Transverse colon (tissue), 4 donors: ENCODE measurements at regions not wholly inside any gene's neighbourhood (a gene's known extent, or its start where the extent isn't known, plus 50 kb on each side); places are given as distances from the start of the nearest gene placed in this dataset.

ENCODE experiments used
- EP300 ChIP-seq: sonication (generic); formaldehyde crosslinking; IDR thresholded peaks from one replicate; pipeline ENCODE4 v1.6.1; 2017; ENCODE audit warnings: antibody characterized with exemption, low read depth
- POLR2A ChIP-seq: fragments of 450-650 bp; IDR thresholded peaks from one replicate; pipeline ENCODE4 v1.6.1; 2016; ENCODE audit warnings: antibody characterized with exemption, mild to moderate bottlenecking, moderate library complexity
- POLR2AphosphoS5 ChIP-seq, 3 donors: sonication (generic); formaldehyde crosslinking; IDR thresholded peaks; one replicate each; pipeline ENCODE4 v1.6.1; 2016; ENCODE audit warnings: antibody characterized with exemption in 3 of 3
- TF ChIP-seq, protein P1 (sequence below), 5 experiments: fragments of 200-600 bp in 3 of 5; fragments of 450-650 bp in 2 of 5; sonication (generic) in 3 of 5; IDR thresholded peaks; 1 replicate in 2 of 5; 2 replicates in 3 of 5; pipeline ENCODE4 v1.5.1; 2016 to 2017; ENCODE audit warnings: antibody characterized with exemption in 5 of 5, inconsistent platforms in 3 of 5, mild to moderate bottlenecking in 2 of 5, moderate library complexity in 1 of 5

DNA sequence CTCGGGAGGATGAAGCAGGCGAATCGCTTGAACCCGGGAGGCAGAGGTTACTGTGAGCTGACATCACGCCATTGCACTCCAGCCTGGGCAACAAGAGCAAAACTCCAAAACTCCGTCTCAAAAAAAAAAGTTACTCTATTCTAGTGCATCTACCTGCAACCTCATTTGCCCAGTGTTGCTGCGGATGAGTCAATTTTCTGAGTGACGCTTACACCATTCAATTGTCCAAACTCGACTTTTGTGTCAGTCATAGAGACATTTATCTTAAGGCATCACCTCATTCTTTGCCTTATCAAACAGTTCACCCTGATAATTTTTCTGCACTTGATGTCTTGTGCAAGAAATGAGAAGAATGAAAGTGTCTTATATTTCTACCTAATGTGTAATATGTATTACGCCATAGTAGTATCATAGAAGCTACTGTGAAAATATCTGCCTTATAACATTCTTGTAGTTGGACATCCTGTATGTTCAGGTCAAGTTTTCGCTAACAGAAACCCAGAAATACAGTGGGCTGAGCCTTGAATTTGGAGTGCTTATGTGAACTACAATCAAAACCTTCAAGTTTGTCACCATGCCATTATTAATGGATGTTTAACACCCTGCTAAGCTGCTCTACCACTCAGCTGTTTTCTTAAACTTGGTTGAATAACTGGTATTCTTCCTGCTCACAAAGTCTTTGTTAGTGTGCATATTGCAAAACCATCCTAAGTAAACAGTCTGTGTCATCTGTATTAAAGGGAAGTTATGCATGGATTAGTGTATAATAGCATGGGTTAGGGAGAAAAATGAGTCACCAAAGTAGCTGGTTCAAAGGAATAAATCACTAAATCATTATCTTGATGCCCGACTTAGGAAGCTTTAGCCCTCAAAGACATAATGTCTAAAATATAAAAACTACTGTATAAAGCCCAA is 531.0 kb upstream of the NR2F2 start:
- TF ChIP-seq, protein P1, sequence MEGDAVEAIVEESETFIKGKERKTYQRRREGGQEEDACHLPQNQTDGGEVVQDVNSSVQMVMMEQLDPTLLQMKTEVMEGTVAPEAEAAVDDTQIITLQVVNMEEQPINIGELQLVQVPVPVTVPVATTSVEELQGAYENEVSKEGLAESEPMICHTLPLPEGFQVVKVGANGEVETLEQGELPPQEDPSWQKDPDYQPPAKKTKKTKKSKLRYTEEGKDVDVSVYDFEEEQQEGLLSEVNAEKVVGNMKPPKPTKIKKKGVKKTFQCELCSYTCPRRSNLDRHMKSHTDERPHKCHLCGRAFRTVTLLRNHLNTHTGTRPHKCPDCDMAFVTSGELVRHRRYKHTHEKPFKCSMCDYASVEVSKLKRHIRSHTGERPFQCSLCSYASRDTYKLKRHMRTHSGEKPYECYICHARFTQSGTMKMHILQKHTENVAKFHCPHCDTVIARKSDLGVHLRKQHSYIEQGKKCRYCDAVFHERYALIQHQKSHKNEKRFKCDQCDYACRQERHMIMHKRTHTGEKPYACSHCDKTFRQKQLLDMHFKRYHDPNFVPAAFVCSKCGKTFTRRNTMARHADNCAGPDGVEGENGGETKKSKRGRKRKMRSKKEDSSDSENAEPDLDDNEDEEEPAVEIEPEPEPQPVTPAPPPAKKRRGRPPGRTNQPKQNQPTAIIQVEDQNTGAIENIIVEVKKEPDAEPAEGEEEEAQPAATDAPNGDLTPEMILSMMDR (IDR thresholded peaks at IDR 0.05), result no peak
- TF ChIP-seq POLR2A (no peak), EP300 (no peak), POLR2AphosphoS5 (IDR thresholded peaks at IDR 0.05) (no peak)
